ENCODE measurements at regions not wholly inside any gene's neighbourhood (a gene's known extent, or its start where the extent isn't known, plus 50 kb on each side); places are given as distances from the start of the nearest gene placed in this dataset.

DNA sequence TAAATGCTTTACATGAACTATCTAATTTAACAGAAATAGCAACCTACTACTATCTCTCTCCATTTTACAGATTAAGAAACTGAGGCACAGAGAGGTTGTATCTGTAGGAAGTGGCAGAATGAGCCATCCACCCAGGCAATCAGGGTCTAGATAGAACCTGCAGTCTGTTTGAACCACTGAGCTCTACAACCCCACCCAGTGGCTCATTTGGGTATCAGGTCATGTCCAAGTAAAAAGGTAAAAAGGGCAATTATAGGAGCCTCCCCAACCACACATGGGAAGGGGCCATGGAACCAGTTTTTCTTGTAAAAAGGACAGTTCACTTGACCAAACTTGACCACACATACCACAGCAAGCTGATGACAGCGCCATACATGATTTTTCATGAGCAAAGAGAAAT lies 92.9 kb upstream of the SGCG start:
- intact Hi-C loops (cut with micrococcal nuclease; ENCODE audit: unreplicated experiment) (no loop called here), in situ Hi-C loops (cut with HindIII; ENCODE audit: low pct_unique_long_range_greater_than_20kb, low sequenced_read_pairs) (no loop called here)
- POLR2A ChIA-PET, result no interaction called here
- H3K27me3 ChIP-seq (ENCODE audit: control insufficient read depth, insufficient read depth, low read length), result no peaks in the 10 kb centered on the region
- no peak for TF ChIP-seq POLR2AphosphoS5 (IDR thresholded peaks at IDR 0.05; ENCODE audit: low read depth, low read length)
- TF ChIP-seq, protein P1, sequence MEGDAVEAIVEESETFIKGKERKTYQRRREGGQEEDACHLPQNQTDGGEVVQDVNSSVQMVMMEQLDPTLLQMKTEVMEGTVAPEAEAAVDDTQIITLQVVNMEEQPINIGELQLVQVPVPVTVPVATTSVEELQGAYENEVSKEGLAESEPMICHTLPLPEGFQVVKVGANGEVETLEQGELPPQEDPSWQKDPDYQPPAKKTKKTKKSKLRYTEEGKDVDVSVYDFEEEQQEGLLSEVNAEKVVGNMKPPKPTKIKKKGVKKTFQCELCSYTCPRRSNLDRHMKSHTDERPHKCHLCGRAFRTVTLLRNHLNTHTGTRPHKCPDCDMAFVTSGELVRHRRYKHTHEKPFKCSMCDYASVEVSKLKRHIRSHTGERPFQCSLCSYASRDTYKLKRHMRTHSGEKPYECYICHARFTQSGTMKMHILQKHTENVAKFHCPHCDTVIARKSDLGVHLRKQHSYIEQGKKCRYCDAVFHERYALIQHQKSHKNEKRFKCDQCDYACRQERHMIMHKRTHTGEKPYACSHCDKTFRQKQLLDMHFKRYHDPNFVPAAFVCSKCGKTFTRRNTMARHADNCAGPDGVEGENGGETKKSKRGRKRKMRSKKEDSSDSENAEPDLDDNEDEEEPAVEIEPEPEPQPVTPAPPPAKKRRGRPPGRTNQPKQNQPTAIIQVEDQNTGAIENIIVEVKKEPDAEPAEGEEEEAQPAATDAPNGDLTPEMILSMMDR (IDR thresholded peaks at IDR 0.05), result peak; percentile 65
- H3K9me3 ChIP-seq (ENCODE audit: control insufficient read depth, insufficient read depth, low read depth, low read length), result no peaks in the 10 kb centered on the region
- no peaks in the 10 kb centered on the region for H3K4me1 ChIP-seq (ENCODE audit: control insufficient read depth, insufficient read depth, low read length)
- no peak overlapping the region for H3K27ac ChIP-seq (ENCODE audit: low read length)
- H3K4me3 ChIP-seq (ENCODE audit: low read depth in 2 of 2, low read length in 2 of 2), result no peak overlapping the region
- DNase-seq (ENCODE audit: low read depth, low spot score) (peak; percentile 10), ATAC-seq (no peak)
- CTCF ChIA-PET, result no interaction called here
- BruUV-seq (replicated peaks), result no TSS peak
- no peaks in the 10 kb centered on the region for H3K36me3 ChIP-seq (ENCODE audit: control insufficient read depth, insufficient read depth, low read length)

DNA sequence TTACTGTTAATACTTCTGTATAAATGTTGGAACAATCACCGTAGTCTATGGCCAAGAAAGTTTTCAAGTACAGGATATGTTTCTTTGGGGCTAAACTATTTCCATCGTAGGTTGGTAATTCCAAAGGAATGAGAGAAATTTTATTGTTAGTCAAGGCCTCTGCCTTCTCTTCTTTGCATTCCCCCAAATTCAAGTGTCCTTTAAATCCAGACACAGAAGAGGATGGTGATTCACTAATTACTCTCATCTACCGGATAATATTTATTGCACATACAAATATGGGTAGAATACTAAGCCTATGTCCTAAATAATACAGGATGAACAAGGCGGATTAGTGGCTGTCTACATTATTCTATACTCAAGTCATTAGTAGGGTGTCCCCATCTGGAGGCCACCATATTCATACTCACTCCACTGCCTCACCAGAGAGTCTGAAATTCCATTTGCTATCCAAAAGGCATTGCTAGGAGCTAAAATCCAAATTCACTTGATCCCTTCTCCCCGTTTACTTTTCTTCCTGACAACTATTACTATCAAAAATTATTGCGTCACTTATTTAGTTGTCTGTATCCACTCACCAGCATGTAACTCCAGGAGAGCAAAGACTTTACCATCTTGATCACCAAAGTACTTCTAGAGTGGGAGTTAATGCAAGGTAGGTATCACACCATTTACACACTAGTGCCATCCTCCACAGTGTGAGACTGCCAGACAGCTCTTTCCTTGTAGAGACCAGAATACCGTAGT lies 82.4 kb upstream of the SGCG start:
- Histone ChIP-seq H3K4me1 (ENCODE audit: control insufficient read depth, insufficient read depth, low read length) (no peaks in the 10 kb centered on the region), H3K36me3 (ENCODE audit: control insufficient read depth, insufficient read depth, low read length) (no peaks in the 10 kb centered on the region), H3K4me3 (ENCODE audit: low read depth in 2 of 2, low read length in 2 of 2) (no peak overlapping the region), H3K27ac (ENCODE audit: low read length) (no peak overlapping the region), H3K9me3 (ENCODE audit: control insufficient read depth, insufficient read depth, low read depth, low read length) (no peaks in the 10 kb centered on the region), H3K27me3 (ENCODE audit: control insufficient read depth, insufficient read depth, low read length) (no peaks in the 10 kb centered on the region)
- ATAC-seq, result no peak
- DNase-seq (ENCODE audit: low read depth, low spot score), result no peak
- intact Hi-C loops (cut with micrococcal nuclease; ENCODE audit: unreplicated experiment) (no loop called here), in situ Hi-C loops (cut with HindIII; ENCODE audit: low pct_unique_long_range_greater_than_20kb, low sequenced_read_pairs) (no loop called here)
- no TSS peak for BruUV-seq (replicated peaks)
- ChIA-PET CTCF (no interaction called here), POLR2A (no interaction called here)
- TF ChIP-seq SIN3A (IDR thresholded peaks at IDR 0.05; ENCODE audit: borderline replicate concordance, insufficient read depth, low read depth, low read length), result no peak
- TF ChIP-seq, protein P1 (IDR thresholded peaks at IDR 0.05), result no peak
- TF ChIP-seq, protein P2, sequence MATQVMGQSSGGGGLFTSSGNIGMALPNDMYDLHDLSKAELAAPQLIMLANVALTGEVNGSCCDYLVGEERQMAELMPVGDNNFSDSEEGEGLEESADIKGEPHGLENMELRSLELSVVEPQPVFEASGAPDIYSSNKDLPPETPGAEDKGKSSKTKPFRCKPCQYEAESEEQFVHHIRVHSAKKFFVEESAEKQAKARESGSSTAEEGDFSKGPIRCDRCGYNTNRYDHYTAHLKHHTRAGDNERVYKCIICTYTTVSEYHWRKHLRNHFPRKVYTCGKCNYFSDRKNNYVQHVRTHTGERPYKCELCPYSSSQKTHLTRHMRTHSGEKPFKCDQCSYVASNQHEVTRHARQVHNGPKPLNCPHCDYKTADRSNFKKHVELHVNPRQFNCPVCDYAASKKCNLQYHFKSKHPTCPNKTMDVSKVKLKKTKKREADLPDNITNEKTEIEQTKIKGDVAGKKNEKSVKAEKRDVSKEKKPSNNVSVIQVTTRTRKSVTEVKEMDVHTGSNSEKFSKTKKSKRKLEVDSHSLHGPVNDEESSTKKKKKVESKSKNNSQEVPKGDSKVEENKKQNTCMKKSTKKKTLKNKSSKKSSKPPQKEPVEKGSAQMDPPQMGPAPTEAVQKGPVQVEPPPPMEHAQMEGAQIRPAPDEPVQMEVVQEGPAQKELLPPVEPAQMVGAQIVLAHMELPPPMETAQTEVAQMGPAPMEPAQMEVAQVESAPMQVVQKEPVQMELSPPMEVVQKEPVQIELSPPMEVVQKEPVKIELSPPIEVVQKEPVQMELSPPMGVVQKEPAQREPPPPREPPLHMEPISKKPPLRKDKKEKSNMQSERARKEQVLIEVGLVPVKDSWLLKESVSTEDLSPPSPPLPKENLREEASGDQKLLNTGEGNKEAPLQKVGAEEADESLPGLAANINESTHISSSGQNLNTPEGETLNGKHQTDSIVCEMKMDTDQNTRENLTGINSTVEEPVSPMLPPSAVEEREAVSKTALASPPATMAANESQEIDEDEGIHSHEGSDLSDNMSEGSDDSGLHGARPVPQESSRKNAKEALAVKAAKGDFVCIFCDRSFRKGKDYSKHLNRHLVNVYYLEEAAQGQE (IDR thresholded peaks at IDR 0.05; ENCODE audit: insufficient read depth in 1 of 2, low read depth in 2 of 2, low read length in 1 of 2), result no peak
- no peak for TF ChIP-seq TCF7L2 (IDR thresholded peaks at IDR 0.05; ENCODE audit: low read depth, low read length)
- TF ChIP-seq POLR2AphosphoS5 (IDR thresholded peaks at IDR 0.05; ENCODE audit: low read depth, low read length), result no peak
